HG03457 (cell line): ENCODE measurements at regions not wholly inside any gene's neighbourhood (a gene's known extent, or its start where the extent isn't known, plus 50 kb on each side); places are given as distances from the start of the nearest gene placed in this dataset.

ENCODE experiments used
- ATAC-seq: cut with Tn5 transposase; IDR thresholded peaks from one replicate; pipeline ENCODE4 v1.9.1; 2021; ENCODE audit warnings: moderate number of reproducible peaks; ENCODE audit not compliant: unreplicated experiment

DNA sequence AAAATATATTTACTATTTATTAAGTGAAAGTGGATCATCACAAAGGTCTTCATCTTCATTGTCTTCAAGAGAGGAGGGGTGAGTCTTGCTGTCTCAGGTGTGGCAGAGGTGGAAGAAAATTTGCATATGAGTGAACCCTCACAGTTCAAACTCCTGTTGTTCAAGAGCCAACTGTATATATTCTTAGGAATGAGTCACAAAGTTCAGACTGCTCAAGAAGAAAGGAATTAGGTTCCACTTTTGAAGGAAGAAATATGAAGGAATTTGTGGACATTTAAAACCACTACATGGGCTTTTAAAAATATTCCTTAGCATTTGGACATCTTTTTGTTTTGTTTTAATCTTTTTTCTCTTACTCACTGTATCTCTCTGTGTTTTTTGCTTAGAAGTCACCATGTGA lies 212.6 kb downstream of the INSIG2 start:
- no peak for ATAC-seq

DNA sequence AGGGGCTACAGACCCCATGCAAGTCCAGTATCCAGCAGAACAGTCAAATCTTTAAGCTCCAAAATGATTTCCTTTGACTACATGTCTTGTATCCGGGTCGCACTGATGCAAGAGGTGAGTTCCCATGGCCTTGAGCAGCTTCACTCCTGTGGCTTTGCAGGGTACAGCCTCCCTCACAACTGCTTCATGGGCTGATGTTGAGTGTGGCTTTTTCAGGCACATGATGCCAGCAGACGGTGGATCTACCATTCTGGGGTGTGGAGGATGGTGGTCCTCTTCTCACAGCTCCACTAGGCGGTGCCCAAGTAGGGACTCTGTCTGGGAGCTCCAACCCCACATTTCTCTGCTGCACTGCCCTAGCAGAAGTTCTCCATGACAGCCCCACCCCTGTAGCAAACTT lies 208.4 kb downstream of the INSIG2 start:
- no peak for ATAC-seq

DNA sequence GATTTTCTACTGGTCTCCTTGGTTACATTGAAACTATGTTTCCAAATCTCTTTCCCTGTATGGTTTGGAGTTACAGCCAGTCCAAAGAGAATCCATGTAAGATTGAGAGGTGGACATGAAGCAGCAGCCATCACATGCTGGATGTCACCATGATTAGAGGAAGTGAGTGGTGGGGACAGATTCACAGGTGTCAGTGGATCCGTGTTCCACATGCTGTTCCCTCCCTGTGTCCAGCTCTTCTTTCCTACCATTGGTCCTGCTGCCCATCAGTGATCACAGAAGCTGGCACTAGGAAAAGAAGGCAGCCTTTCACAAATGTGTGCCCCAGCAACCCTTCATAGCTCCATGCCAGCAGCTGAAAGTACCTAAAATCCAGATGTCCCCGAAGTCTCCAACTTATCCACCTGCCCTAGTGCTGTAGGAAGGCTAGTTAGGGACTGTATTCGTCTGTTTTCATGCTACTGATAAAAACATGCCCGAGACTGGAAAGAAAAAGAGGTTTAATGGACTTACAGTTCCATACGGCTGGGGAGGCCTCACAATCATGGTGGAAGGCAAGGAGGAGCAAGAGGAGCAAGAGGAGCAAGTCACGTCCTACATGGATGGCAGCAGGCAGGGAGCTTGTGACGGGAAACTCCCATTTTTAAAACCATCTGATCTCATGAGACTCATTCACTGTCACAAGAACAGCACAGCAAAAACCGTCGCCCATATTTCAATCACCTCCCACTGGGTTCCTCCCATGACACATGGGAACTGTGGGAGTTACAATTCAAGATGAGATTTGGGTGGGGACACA lies 207.5 kb downstream of the INSIG2 start:
- ATAC-seq: no peak

DNA sequence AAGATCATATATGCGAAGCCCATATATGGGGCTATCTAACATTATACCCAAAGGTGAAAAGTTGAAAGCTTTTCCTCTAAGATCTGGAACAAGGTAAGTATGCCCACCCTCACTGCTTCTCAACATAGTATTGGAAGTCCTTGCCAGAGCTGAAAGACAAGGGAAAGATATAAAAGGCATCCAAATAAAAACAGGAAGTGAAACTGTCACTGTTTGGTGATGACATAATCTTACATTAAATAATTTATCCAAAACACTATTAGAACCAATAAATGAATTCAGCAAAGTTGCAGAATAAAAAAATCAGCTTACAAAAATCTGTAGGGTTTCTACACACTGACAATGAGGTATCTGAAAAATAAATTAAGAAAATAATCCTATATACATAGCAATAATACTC lies 205.8 kb downstream of the INSIG2 start:
- no peak for ATAC-seq

DNA sequence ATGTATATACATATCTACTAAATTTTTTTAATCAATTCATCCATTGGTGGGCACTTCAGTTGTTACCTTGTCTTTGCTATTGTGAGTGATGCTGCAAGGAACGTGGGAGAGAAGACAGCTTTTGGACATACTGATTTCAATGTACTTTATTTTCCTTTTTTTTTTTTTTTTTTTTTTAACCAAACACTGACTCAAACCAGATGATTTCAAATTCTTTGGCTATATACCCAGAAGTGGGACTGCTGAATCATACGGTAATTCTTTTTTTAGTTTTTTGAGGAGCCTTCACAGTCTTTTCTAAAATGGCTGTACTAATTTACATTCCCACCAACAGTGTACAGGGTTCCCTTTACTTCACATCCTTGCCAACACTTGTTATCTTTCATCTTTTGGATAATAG lies 204.7 kb downstream of the INSIG2 start:
- ATAC-seq: no peak

DNA sequence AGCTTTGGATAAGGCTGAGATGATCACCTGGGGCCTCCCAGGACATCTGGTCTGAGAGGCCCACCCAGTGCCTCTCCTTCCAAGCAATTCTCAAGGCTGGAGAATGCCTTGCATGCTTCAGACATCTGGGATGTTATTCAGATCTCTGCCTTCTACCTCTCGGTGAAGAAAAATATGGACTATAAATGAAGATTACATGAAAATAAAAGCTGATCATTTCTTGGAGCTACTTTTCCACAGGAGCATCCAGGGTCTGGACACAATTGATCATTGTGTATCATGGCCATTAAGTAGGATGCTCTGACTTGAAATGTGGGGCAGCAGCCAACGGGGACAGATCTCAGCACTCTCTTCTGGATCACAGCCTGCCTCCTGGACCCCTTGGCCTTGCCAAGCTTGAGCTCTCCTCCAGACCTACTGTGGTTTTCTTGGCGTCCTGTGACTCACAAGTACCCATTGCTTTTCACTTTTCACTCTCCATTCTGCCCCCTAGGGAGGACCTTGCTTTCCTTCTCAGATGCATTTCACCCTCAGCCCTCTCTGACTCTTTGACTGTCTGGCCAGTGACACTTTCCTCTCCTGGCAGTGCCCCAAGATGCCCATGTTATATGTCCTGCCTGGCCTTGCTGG lies 203.1 kb downstream of the INSIG2 start:
- no peak for ATAC-seq

DNA sequence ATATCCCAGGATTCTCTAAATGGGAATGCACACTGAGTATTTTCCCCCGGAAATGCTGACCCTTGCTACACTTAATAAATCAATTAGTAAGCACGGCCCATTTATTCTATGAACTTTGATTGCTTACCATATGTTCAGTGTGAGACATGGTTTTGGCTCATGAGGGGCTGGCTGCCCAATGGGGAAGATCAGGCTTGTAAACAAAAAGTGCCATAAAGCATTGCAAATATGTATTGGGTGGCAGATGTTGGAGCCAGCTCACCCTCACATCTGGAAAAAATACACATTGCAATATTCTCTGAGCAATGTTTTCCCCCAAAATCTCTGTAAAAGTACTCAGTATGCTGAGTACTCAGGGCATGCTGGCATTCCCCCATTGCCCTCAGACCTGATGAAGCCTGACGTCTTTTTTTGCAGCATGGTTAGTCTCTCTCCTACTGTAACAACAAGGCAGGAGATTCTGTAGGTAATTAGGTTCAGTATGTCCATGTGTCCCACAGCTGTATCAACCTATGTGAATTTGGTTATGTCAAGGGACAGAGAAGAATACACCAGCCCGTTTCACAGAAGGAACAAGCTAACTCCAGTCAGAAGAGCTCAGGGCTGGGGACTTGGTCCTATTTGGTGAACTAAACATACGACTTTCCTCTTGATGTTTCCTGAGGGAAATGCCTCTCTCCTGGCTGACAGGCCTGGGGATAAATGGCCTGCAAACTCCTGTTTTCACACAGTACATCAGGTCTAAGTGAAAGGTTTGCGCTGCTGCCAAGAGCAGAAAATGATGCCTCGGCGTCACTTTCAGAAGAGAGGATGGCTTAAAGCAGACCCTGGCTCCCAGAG lies 202.4 kb downstream of the INSIG2 start:
- no peak for ATAC-seq

DNA sequence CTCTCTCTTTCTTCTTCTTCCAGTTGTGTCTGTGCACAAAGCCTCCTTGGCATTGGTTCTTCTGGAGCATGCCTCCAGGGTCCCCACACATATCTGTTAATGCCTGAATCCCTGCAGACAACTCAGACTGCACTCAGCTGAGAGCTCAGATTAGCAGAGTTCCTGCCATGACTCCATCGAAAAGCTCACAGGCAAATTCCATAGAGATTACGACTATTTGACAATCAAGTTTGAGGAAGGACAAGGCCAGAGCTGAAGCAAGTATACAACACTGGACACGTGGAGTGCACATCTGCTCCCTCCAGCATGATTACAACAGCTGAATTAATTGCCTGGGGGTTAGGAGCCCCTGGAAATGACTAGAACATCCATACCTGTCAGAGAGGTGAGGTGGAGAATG lies 190.7 kb downstream of the INSIG2 start:
- ATAC-seq: no peak

DNA sequence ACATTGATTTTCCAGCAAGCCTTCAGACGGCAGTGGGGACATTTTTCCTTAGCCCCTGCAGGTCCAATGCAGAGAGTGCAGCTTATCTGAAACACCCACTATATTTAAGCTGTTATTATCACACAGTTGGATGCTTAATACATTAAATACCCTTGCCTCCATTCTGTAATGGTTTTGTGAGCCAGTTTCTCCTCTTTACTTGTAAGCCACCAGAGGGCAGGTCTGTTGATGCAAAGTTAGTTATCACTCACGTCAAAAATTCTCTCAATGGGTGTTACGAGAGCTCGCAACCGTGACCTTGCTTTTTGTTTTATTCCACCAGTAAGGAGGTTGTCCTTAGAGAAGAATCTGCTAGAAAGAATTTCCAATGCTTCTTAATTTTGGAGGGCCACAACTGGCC lies 189.8 kb downstream of the INSIG2 start:
- no peak for ATAC-seq

DNA sequence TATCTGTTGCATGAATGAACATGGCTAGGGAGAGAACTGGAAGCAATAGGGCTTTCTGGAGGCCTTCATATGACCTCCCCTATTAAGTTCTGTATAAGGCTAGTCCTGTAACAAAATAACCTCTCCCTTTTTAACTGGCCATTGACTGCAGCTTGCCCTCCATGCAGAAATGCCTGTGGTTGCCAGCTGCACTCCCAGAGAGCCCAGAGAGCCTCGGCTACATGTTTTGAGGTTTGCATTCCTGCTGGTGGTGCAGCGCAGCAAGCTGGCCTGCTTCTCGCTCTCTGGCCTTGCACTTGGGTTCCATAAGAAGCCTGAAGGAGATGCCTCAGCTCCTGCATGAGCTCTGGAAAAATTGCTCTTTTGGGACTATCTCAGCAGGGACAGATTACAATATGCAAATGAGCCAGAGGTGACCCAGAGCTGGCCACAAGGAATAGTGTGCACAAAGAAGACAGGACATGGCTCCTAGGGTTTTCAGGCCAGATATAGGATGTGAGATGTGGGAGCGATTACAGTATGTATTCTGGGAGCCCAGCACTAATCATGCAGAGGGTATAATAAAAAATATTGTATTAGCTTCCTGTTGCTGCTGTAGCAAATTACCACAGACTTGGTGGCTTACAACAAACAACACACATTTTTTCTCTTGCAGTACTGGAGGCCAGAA lies 186.7 kb downstream of the INSIG2 start:
- ATAC-seq: no peak

DNA sequence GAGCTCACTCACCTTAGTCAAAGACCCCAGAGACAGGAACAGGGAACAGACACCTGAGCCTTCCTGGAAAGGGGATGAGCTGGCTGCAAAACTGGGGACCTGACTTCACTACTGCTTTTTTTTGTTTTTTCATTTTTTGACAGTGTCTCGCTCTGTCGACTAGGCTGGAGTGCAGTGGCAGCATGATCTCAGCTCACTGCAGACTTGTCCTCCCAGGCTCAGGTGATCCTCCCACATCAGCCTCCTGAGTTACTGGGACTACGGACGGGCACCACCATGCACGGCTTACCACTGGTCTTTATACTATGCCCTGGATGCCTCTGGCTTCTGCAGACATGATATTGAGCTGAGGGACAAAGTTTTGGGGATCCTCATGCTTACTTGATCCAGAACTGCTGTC lies 184.1 kb downstream of the INSIG2 start:
- no peak for ATAC-seq

DNA sequence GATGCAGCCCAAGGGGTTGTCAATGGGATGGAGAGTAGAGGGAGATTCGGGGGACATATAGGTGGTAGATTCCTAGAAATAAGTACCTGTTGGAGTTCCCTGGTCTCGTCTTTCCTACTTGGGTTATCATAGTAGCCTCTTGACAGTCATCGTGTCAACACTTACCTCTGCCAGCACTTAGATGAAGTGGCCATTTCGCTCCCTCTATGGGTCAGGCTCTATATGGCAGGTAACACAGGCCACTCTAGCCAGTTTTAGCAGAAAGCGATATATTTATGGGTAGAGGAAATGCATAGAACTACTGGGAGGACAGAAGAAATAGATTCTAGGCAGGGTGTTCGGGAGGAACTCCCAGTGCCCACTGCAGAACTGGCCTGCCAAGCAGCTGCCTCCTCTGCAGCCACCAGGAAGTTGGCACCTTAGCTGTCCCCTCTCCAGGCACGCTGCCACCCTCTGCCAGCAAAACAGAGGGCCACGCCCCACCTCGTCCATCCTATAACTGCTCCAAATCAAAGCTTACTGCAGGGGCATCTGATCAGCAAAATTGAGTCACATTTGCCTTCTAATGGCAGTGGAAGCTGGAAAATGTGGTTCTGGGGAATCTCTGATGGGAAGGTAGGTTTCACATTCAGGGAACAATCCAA lies 181.3 kb downstream of the INSIG2 start:
- no peak for ATAC-seq

DNA sequence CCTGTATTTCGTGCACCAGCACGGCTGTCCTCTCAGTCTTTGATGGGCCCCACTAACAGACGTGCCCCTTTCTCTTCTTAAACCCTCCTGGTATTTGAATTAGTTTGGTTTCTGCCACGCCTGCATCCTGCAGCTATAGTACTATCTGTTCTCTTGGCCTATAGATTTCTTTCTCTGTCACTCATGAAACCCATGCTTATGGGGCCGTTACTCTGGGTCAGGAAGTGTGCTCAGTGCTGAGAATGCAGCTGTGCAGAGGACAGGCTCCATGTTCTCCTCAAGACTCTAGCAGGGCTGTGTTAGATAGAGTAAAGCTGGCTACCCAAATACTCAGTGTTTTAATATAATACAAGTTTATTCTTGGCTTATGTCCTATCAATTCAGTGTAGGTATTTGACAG lies 180.0 kb downstream of the INSIG2 start:
- no peak for ATAC-seq

DNA sequence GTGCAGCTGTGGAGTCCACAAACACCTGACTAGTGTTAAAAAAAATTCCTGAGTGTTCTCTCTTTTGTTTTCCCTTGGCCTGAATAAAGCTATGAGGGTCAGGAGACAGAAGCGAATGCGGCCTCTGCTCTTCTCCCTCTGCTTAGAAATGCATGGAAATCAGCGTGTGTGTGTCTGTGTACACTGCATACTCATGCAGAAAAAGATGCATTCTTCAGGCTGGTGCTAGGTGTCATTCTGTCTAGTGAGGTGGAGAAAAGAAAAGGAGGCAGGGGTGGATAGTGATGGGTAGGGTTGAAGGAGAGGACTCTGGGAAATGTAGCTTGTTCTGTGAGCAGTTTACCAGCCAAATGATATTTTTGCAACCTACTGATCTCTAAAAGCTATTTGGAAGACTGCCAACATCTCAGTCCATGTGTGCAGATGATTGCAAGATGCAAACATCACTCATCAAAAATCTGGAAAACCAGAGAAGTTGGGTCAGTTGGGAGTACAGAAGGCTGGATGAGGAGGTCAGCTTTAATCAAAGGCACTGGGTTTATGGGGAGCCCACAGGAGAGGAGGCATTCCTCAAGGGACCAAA lies 177.7 kb downstream of the INSIG2 start:
- ATAC-seq: no peak

DNA sequence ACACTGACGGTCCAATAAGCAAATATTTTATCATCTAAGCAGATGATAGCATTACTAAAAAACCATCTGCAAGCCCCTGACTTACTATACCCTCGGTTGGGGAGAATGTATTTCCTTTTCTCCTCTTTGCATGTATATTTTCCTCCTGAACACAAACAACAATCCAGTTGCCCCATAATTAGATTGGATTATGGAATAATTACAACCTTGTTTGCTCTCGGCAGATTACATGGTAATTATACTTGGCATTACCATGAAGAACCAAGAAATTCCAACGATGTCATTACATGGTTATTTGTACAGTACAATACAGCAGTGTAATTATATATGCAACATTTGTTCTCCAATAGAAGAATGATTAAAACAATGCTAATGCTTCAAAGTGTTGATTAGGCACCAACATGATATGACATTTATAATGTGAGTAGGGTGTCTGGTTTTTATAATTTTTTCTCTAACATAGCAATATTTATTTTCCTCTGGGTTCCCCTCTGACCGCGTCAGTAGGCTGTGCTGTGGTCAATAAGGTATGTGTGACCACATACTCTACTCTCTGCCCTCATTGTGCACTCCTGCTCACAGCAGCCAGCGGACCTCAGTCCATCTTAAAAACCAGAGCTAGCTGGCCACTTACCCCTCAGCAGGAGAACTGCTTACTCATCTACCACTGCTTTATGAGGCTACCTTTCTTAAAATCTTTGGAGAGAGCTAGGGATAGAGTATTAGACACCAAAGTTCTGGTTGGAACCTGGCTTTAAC lies 176.1 kb downstream of the INSIG2 start:
- no peak for ATAC-seq

DNA sequence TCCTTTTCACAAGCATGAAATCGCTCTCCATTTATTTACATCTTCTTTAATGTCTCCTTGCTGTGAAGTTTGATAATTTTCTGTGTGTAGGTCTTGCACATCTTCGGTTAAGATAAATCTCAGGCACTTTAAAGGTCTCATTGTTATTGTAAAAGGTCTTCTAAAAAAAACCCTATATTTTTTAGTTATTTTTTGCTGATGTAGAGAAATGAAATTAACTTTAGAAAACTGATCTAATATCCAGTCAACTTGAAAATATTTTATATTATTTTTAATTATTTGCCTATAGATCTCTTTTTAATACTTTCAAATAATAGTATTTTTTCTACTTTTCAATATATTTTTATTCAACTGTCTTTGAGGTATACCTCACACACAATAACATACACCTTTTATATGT lies 169.4 kb downstream of the INSIG2 start:
- ATAC-seq: no peak

DNA sequence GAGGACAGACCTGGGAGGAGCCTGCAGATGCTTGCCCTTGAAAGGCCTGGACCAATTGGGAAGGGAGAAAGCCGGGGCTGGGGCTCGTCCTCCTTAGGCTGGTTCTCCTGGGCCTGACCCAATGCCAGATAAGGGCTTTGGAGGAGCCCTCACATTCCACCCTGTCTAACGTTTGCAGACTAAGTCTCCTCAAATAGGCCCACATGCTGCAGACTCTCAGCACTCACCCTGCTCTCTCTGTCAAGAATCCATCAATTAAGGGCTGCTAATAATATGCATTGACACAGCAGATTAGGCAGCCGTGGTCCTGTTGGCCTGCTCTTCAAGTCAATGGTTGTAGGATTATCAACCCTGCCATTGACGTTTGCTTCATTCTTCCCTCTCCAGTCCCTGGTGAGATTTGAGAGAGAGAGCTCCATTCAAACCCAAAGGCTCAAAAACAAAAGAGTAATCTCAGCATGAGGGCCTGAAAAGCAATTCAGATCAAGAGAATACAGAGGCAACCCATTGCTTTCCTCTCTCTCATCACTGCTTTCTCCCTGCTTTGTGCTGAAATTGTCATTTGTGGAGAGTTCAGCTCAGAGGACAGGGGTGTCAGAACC lies 167.6 kb downstream of the INSIG2 start:
- no peak for ATAC-seq

DNA sequence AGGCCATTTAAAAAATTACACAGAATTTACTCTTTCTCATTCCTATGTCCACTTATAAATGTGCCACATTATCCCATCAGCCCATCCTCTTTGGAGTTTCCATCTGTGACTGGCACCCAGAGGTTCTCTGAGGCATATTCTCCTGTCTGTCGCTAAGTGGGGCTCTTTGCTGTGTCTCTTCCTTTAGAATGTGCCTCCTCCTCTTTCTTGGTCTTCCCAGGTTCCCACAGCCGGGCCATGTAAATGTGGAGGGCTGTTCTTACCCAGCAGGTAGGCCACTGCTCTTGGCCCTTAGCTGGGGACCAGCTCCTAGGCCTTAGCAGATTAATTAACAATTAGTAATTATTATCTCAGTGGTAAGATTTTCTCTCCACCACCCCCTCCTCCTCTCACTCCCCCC lies 167.0 kb downstream of the INSIG2 start:
- ATAC-seq: no peak

DNA sequence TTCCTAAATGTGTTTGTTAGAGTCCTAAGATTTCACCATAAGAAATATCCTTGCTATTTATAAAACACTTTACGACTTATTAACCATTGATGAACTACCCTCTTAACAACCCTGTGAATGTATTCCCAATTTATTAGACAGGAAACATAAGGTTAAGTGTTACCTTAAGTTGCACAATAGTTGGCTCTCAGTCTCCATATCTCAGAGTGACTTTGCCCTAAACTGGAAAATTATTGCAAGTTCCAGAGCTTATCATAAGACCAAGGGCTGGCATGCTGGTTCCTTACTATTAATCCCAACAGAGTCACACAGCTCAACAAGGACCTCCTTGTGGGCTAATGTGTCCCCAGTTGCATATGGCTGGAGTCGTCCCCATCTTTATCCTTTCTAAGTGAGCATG lies 165.8 kb downstream of the INSIG2 start:
- no peak for ATAC-seq
